HUES6 (cell line): ENCODE measurements at regions not wholly inside any gene's neighbourhood (a gene's known extent, or its start where the extent isn't known, plus 50 kb on each side); places are given as distances from the start of the nearest gene placed in this dataset.
"Not testable (repeated sequence)": the region's sequence is repeated elsewhere in the genome, so short reads cannot be mapped to it uniquely, and the experiment has no call there.

Experiments used
- H3K27ac ChIP-seq: 2 replicates; pipeline ENCODE4 v1.7.0; 2013; ENCODE audit warnings: low read depth, mild to moderate bottlenecking, low read length, inconsistent platforms
- H3K27me3 ChIP-seq: 2 replicates; pipeline ENCODE4 v1.6.1; 2013; ENCODE audit warnings: low read length; ENCODE audit not compliant: control insufficient read depth, insufficient read depth
- H3K36me3 ChIP-seq: 2 replicates; pipeline ENCODE4 v1.6.1; 2013; ENCODE audit warnings: low read length; ENCODE audit not compliant: control insufficient read depth, insufficient read depth
- H3K4me1 ChIP-seq: 2 replicates; pipeline ENCODE4 v1.6.1; 2013; ENCODE audit warnings: low read length; ENCODE audit not compliant: control insufficient read depth, insufficient read depth
- H3K4me3 ChIP-seq: 2 replicates; pipeline ENCODE4 v1.5.1; 2013; ENCODE audit warnings: low read depth, low read length
- H3K9ac ChIP-seq: one replicate; pipeline ENCODE4 v1.6.1; 2013; ENCODE audit warnings: mild to moderate bottlenecking, low read length
- H3K9me3 ChIP-seq: 2 replicates; pipeline ENCODE4 v1.6.1; 2013; ENCODE audit warnings: low read depth, low read length; ENCODE audit not compliant: control insufficient read depth, insufficient read depth

- H3K9me3 ChIP-seq = no peaks in the 10 kb centered on the region
- H3K4me3 ChIP-seq = no peak overlapping the region
- no peaks in the 10 kb centered on the region for H3K4me1 ChIP-seq
- H3K9ac ChIP-seq = no peak overlapping the region
- H3K27me3 ChIP-seq = no peaks in the 10 kb centered on the region
- no peak overlapping the region for H3K27ac ChIP-seq
- no peaks in the 10 kb centered on the region for H3K36me3 ChIP-seq
These were observed 736.7 kb downstream of the NSUN3 start for GRCh38 chr3:94799420-94800060.

GRCh38 chr3:94811836-94812235 lies 749.0 kb downstream of the NSUN3 start:
- Histone ChIP-seq H3K9ac (no peak overlapping the region), H3K4me1 (no peaks in the 10 kb centered on the region), H3K27ac (no peak overlapping the region), H3K27me3 (no peaks in the 10 kb centered on the region), H3K9me3 (no peaks in the 10 kb centered on the region), H3K4me3 (no peak overlapping the region), H3K36me3 (no peaks in the 10 kb centered on the region)

- Histone ChIP-seq H3K4me1 (no peaks in the 10 kb centered on the region), H3K9me3 (0 out of 2 replicates have a peak, but pooled peaks cover 6% of the 10 kb centered on the region)
These were observed 758.4 kb downstream of the NSUN3 start for GRCh38 chr3:94821241-94821640.

GRCh38 chr3:94822298-94822697 lies 759.4 kb downstream of the NSUN3 start:
- Histone ChIP-seq H3K9me3 (0 out of 2 replicates have a peak, but pooled peaks cover 6% of the 10 kb centered on the region), H3K27me3 (no peaks in the 10 kb centered on the region), H3K4me3 (no peak overlapping the region), H3K4me1 (no peaks in the 10 kb centered on the region), H3K36me3 (no peaks in the 10 kb centered on the region), H3K9ac (no peak overlapping the region), H3K27ac (no peak overlapping the region)

More at GRCh38 chr3:94821241-94821640, 758.4 kb downstream of the NSUN3 start:
- Histone ChIP-seq H3K4me3 (no peak overlapping the region), H3K36me3 (no peaks in the 10 kb centered on the region), H3K27me3 (no peaks in the 10 kb centered on the region), H3K27ac (no peak overlapping the region), H3K9ac (no peak overlapping the region)

GRCh38 chr3:94846251-94846650 lies 783.4 kb downstream of the NSUN3 start:
- not testable (repeated sequence) for H3K36me3 ChIP-seq, H3K4me3 ChIP-seq, H3K9me3 ChIP-seq, H3K9ac ChIP-seq, H3K4me1 ChIP-seq, H3K27me3 ChIP-seq, H3K27ac ChIP-seq

- Histone ChIP-seq H3K4me3 (no peak overlapping the region), H3K9me3 (peaks cover 38% of the 10 kb centered on the region), H3K9ac (no peak overlapping the region), H3K36me3 (no peaks in the 10 kb centered on the region), H3K27ac (no peak overlapping the region), H3K27me3 (no peaks in the 10 kb centered on the region), H3K4me1 (no peaks in the 10 kb centered on the region)
These were observed 799.8 kb downstream of the NSUN3 start for GRCh38 chr3:94862703-94863102.

GRCh38 chr3:94869059-94869547 lies 806.2 kb downstream of the NSUN3 start:
- H3K36me3 ChIP-seq = no peaks in the 10 kb centered on the region
- H3K4me1 ChIP-seq = no peaks in the 10 kb centered on the region
- no peaks in the 10 kb centered on the region for H3K27me3 ChIP-seq
- H3K4me3 ChIP-seq = no peak overlapping the region
- H3K9me3 ChIP-seq = peaks cover 15% of the 10 kb centered on the region
- H3K9ac ChIP-seq = no peak overlapping the region
- no peak overlapping the region for H3K27ac ChIP-seq

GRCh38 chr3:94873751-94874150 lies 810.9 kb downstream of the NSUN3 start:
- peaks cover 15% of the 10 kb centered on the region; the same call in 1 of the 2 replicates for H3K9me3 ChIP-seq
- no peaks in the 10 kb centered on the region for H3K36me3 ChIP-seq
- no peaks in the 10 kb centered on the region for H3K4me1 ChIP-seq
- H3K4me3 ChIP-seq = no peak overlapping the region
- no peaks in the 10 kb centered on the region for H3K27me3 ChIP-seq
- H3K9ac ChIP-seq = no peak overlapping the region
- H3K27ac ChIP-seq = no peak overlapping the region

- Histone ChIP-seq H3K36me3 (no peaks in the 10 kb centered on the region), H3K4me3 (no peak overlapping the region), H3K9me3 (peaks cover 22% of the 10 kb centered on the region), H3K27me3 (no peaks in the 10 kb centered on the region), H3K9ac (no peak overlapping the region), H3K27ac (no peak overlapping the region), H3K4me1 (no peaks in the 10 kb centered on the region)
These were observed 812.3 kb downstream of the NSUN3 start for GRCh38 chr3:94875149-94875548.

- Histone ChIP-seq H3K27me3 (no peaks in the 10 kb centered on the region), H3K36me3 (no peaks in the 10 kb centered on the region), H3K4me1 (no peaks in the 10 kb centered on the region), H3K9ac (no peak overlapping the region), H3K27ac (no peak overlapping the region), H3K4me3 (no peak overlapping the region), H3K9me3 (no peaks in the 10 kb centered on the region)
These were observed 824.2 kb downstream of the NSUN3 start for GRCh38 chr3:94887065-94887464.

- H3K4me3 ChIP-seq = no peak overlapping the region
- no peaks in the 10 kb centered on the region for H3K9me3 ChIP-seq
- no peaks in the 10 kb centered on the region for H3K4me1 ChIP-seq
- no peaks in the 10 kb centered on the region for H3K36me3 ChIP-seq
- no peak overlapping the region for H3K27ac ChIP-seq
- H3K27me3 ChIP-seq = no peaks in the 10 kb centered on the region
- no peak overlapping the region for H3K9ac ChIP-seq
These were observed 834.1 kb downstream of the NSUN3 start for GRCh38 chr3:94896994-94897393.
